NCI-H146 (cell line): ENCODE measurements at regions not wholly inside any gene's neighbourhood (a gene's known extent, or its start where the extent isn't known, plus 50 kb on each side); places are given as distances from the start of the nearest gene placed in this dataset.

Source experiments
- DNase-seq: peaks from one replicate; lab custom pipeline; 2025; lab: John Stamatoyannopoulos, UW

DNA sequence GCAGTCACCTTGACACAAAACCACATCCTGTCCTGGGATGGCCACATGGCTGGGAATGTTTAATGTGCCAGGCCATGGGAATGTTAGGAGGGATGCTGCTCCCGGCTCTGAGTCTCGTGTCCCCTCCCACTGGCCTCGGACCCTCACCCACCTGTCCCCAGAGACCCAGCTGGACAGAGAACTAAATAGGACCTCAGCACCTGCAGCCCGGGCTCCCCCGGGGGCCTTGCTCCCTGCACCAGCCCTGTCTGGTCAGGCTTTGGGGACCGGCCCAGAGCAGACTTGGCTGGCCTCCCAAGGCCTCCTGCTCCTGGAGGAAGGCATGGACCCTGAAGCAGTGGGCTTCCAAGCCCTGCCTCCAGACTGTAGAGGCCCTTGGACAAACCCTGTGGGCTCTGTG, 100.0 kb upstream of the IQSEC1 start:
- DNase-seq = no peak

DNA sequence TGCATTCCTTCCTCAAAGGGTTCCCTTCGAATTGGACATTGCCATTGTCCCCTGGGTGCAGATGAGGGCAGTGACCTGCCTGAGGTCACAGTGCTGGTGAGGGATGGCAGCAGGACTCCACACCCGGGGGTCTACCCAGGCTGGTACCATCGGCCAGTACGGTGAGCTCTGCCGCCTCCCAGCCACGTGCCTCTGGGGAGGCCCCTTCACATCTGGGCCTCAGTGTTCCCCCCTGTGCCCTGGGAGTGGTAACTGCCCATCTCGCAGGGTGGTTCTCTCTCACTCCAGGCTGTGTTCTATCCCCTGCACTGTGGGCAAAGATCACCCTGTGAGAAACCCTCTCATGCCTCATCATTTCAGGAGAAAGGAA, 99.4 kb upstream of the IQSEC1 start:
- no peak for DNase-seq

DNA sequence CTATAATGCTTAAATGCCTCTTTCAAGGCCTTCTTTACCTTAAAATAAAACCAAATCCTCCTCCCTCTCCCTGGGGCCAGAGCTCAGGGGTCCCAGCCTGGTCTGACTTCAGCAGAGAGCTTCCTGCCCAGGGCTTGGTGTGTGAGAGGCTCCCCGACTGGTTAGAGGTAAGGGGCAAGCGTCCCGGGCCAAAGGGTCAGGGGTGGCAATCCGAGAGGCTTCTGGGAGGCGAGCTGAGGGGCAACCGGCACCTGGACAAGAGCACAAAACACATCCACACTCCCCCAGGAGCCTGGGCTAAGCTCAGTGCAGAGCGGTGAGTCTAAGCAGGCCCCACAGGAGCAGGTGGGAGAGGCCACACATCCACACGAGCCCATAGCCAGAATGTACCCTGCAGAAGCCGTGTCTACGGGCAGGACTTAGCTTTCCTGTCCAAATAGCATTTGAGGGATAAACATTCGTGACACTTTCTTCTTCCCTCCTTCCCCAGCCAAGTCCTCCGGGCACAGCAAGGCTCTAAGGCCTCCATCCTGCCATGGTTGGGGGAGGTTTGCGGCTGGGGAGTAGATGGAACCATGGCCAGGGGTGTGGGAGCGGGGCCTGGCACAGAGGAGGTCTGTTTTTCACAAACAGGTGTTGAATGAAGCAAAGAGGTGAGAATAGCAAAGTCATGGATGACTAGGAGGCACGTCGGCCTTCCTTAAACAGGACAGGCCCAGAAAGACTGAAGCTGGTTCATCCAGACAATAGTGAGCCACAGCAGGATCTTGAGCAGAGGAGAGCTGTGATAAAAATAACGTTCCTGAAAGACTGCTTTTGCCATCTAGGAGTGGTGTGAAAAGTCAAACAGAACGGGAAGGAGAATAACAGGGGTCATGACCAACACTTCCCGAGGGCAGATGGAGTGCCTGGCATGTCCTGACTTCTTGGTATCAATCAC, 98.7 kb upstream of the IQSEC1 start:
- no peak for DNase-seq

DNA sequence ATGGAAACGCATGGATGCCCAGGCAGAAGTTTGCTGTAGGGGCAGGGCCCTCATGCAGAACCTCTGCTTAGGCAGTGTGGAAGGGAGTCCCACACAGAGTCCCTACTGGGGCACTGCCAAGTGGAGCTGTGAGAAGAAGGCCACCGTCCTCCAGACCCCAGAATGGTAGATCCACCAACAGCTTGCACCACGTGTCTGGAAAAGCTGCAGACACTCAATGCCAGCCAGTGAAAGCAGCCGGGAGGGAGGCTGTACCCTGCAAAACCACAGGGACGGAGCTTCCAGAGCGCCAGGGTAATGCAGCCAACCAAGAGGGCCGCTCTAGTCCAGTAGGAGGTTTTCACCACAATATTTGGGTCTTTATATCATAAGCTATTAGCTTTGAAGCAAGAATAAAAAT, 97.1 kb upstream of the IQSEC1 start:
- DNase-seq = no peak

DNA sequence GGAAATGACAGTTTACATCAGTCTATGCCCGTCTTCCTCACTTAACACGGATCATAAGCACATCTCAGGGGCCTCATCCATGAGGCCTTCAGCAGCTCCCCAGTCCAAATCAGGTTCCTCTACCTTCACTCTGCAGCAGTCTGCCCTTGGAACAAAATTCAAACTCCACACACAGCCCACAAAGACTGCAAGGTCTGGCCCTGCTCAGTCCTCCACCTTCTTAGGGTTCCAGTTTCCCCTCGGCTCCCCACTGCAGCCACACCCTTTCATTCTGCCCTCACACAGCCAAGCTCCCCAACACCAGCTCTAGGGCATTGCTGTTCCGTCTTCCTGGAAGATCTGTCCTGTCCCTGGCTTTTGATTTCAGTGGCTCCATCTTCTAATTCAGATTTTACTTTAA, 95.2 kb upstream of the IQSEC1 start:
- no peak for DNase-seq

DNA sequence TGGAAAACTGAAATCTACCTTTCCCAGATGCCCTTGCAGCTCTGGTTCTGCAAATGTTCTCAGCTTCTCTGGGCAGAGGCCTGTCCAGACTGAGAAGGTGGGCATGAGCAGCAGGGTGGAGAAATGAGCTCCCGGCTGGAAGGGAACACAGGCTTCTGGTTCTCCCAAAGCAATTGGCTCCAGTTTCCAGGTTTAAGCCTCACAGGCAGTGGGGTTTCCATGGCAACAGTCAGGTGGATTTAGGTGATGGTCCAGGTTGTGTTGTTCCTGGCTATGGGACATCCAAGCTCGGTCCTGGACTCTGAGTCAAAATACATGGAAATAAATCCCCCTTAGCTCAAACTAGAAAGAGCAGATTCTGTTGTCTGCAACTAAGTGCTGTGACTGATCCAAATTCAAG, 94.6 kb upstream of the IQSEC1 start:
- DNase-seq = no peak

DNA sequence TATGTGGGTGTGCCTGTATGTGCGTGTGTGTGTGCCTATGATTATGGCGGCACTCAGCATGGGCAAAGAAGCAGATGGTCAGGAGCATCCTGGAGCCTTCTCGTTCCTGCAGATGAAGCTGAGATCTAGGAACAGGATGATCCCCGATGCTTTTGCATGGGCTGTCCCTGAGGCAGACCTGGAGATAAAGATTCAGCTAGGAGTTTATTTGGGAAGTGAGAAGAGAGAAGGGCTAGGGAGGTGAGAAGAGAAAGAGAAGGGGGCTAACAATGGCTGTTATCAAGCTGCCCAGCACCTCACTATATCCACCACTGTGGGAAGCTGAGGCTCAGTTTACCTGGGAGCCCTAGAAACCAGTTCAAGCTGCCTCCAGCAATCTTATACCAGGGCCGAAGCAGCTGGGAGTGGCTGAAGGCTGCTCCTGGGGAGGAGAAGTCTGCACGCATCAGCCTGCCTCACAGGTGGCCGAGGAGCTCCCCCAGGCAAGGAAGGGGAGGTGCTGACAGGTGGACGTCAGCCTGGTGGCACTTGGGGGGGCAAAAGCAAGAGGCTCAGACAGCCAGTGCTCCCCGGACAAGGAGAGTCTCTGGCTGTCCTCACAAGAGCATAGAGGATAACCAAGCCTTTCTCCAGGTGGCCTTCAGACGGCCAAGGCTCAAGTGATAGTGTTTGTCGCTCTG, 94.0 kb upstream of the IQSEC1 start:
- no peak for DNase-seq

DNA sequence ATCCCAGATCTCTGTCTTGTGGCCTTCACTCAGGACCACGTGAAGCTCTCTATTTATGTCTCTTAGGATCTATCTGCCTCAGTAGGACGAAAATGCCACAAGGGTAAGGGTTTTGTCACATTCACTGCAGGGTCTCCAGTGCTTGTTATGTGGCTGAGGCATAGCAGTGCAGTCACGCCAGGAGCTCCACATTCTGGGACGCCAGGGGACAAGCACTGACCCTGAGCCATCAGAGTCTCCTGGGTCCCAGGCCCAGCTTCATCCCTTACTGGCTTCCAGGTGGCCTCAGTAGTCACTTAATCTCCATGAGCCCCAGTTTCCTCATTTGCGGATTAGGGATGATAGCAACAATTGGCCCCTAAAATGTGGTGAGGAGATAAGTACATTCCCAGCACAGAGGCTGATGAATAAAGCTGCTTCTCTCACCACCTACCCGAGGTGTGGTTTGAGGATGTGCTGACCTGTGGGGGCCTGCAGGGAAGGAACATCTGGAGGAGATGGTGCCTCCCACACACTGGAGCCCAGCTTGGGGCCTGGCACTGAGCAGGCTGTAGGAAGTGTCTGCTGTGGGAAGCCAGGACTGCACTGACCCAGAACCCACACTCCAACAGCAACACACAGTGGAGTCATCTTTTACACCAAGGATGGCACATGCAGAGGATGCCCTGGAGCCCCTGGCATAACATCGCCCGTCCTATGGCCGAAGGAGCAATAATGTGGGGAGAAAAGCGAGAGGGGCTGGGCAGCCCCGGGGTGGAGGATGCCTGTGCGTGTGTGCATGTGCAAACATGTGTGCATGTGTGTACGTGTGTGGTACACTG, 93.2 kb upstream of the IQSEC1 start:
- DNase-seq = no peak

DNA sequence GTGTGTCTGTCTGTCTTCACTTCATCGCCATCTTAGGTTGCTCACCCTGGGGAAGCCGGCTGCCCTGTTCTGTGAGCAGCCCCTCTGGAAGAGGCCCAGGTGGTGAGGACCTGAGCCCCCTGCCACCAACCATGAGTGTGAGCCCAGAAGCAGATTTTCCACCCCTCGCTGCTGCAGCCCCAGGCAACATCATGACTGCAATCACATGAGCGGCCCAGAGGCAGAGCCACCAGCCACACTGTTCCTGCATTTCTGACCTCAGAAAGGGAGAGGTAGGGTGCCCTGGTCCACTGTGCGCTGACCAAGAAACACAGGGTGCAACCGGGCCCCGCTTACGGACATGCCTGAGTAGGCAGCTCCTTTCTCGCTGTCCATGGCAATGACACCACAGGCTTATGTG, 92.3 kb upstream of the IQSEC1 start:
- DNase-seq = no peak

DNA sequence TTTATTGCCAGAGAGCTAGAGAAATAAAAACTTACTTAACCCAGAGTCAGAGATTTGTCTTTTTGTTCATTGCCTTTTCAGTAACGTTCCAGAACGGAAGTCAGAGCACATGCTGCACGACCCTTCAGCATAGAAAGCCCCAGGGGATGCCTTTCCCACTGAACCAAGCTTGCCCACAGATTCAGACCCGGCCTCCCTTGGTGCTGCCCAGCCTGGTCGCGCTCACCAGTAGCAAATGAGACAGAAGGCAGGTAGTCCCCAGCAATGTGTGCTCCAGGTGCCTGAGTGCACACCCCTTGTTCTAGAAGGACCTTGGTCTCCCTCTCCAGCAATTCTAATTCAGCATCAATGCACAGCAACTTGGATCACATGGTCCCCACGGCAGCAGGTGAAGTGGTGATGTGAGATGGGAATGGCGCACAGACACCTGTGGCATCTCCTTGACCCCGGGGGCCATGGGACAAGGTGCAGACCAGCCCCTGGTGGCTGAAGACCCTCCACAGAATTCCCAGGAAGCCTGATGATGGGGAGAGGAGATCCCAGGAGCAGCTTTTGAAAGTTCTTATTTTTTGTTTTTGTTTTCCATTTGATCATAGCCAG, 91.8 kb upstream of the IQSEC1 start:
- no peak for DNase-seq

DNA sequence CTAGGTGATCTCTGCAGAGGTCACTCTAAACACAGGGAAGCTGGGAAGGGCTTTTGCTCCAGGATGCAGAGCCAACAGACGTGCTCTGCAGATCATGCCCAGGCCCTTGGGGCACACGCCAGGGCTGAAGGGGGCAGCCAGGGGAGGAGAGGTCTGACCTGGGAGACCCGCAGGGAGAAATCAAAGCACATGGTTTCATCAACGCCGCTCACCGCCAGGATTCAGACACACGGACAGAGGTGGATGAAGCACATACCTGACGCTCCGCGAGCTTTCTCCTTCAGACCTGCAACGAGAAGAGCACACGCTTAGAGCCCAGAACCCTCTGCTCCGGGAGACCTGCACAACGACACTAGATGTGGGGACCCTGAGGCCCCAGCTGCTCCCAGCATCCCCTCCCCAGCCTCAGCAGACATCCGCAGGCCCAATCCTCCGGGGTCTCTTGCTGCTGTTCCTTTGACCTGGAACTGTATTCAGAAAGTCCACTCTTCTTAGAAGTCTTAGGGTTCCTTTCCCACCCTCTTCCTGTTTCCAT, 90.7 kb upstream of the IQSEC1 start:
- no peak for DNase-seq

DNA sequence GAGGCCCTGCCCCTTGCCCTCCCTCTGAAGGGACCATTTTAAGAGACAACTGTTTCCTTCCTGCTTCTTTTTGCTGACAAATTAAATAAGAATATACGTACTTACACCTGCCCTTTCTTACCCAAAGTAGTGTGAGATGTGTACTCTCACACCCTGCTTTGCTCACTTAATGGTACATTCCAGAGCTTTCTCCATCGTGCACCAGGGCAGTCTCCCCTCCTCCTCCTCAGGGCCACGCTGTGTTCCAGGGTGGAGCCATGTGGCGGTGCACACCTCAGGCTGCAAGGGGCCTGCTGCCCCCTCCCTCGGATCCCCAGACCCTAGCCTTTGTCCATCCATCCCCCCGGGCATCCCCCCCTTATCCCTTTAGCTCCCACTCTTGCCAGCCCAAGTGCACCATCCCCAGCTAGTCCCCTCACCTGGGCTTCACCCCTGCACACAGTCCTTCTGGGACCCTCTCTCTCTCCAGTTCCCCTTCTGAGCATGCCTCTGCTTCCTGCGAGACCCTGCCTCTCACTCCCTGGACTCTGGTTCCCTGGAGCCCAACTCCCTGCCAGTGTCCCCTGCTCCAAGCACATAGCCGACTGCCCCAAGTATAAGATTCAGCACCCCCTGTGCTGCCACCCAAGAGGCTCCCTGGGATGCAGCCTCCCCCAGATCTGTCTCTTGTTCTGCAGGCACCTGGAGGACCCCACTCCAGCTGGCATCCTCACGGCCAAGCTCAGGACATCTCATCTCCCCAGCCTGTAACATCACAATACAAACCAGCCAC, 89.5 kb upstream of the IQSEC1 start:
- DNase-seq = no peak

DNA sequence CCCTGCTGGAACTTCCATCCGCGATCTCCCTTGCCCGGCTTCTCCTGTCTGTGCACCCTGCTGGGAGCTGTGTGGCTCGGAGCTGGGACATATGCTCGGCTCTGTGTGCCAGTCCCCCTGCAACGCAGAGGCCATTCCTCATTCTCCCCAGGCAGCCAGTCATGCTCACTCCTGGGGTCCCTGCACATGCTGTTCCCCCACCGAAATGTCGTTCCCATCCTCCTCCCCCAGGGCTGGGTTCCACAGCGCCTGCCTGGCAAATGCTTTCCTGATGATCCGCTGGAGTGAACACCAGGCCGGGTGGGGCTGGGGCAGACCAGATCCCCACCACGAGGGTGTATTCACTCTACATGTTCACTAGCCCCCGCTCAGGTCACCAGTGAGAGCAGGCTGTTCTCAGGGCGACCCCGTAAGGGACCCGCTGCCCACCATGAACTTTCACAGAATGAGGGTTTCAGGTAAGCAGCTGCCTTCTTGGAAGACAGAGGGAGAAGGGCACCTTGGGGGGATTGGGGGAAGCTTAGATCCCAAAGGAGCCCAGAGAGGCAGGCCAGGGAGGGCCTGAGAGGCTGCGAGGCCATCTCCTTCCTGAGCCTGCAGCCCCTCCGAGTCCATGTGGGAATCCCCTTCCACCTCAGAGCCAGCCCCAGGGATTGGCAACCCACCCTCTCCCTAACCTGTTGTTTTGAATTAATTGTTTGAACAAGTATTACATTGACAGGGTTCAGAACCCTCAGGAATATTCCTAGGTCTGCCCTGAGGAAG, 88.7 kb upstream of the IQSEC1 start:
- no peak for DNase-seq

DNA sequence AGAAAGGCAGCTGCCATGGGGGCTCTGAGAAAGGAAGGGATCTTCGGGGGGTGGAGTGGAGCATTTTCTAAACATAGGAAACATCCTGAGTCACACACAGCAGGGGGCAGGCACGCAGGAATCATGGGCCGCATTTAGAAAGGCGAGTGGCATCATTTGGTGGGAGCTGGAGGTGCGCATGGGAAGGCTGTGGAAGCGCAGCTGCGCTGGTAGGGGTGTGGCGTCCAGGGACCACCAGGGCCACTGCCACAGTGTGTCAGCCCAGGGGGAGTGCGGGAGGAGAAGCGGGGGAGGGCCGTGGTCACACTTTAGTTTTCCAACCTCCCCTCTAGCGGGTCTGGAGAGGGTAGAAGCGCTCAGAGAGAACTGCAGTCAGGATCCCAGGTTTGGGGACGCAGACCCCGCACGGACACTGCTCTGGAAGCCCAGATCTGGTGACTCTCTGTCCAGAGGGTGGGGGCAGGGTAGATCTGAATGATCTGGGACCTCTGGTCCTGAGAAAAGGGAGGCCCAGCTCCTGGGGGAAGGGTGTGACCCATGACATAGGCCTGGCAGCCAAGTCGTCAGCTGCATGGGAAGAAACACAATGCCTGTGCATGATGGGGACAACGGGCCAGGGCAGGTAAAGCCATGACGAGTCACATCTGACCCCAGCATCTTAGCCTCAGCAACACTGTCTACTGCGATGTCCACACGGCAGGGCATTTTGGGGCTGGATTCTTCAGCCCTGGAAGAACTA, 88.0 kb upstream of the IQSEC1 start:
- no peak for DNase-seq

DNA sequence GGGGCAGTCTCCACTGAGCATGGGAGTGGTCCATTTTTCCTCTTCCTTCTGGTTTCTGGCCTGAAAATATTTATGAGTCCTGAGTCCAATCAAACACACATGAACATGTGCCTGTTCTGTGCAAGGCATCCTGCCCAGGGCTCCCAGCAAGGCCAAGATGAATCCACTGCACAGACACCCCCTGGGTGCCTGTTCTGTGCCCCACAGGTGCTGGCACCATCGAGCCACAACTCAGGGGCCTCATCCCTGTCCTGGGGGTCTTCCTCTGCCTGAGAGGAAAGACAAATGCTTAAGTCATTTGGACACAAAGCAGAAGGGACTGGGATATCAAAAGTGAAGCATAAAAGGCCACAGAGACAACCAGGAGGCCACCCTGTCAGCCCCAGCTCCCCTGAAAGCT, 87.4 kb upstream of the IQSEC1 start:
- DNase-seq = no peak

DNA sequence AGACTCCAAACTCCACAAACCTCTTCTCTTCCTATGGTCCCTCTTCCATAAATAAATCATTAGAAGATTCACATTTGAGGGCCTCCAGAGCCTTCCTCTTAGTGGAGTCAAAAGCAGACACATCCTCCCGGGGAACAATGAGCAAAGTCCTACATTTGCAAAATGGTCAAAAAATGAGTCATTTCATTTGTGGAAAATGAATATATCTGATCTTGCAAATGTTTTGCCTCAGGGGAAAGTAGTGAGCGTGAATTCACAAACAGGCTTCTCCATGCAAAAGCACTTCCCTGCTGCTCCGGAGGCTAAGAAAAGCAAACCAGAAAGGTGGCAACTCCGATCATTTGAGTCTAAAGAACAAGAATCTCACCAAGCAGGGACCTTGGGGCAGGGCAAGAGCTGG, 86.7 kb upstream of the IQSEC1 start:
- DNase-seq = no peak

DNA sequence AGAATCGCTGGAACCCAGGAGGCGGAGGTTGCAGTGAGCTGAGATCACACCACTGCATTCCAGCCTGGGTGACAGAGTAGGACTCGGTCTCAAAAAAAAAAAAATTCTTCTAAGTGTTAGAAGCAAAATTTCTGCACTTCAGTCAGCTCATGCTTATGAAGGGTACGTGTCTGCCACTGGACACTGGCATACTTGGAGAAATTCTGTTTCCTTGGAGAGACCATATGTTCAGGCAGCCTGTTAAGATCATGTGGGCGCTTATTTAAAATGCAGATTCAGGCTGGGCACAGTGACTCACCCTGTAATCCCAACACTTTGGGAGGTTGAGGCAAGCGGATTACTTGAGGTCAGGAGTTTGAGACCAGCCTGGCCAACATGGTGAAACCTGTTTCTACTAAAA, 85.6 kb upstream of the IQSEC1 start:
- no peak for DNase-seq

DNA sequence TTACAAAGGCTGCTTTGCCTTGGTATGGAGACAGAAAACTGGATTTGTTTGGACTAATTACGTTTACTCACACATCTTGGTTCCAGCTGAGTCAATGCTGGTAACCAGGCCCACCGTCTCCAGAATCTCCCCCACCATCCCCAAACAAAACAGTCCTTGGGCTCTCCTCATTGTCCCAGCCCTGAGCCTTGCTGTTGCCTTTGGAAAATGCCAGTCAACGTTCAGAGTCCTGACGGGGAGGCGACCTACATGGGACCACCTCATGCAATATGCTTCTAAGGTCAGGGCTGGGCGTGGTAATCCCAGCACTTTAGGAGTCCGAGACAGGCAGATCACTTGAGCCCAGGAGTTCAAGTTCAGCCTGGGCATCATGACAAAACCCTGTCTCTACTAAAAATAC, 85.2 kb upstream of the IQSEC1 start:
- DNase-seq = no peak

DNA sequence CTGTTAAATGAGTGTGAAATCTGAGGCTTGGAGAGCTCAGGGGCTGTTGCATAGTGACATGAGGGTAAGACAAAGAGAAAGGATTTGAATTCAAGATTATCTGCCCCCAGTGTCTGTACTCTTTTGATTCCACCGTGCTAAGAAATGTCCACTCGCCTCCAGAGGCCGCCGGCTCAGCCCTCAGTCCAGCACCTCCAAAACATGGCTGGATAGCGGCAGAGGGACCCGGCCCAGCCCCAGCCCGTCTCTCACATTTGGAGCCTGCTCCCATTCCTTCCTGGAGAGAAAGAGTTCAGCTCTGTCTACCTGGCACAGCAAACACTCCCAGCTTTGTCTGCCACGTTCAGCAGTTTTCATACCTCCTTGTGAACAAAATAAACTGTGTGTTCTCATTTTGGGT, 84.8 kb upstream of the IQSEC1 start:
- DNase-seq = no peak
